GM21786 (cell line): ENCODE measurements at regions not wholly inside any gene's neighbourhood (a gene's known extent, or its start where the extent isn't known, plus 50 kb on each side); places are given as distances from the start of the nearest gene placed in this dataset.

Experiments
- ATAC-seq: cut with Tn5 transposase; IDR thresholded peaks from one replicate; pipeline ENCODE4 v1.9.1; 2021; ENCODE audit not compliant: unreplicated experiment

DNA sequence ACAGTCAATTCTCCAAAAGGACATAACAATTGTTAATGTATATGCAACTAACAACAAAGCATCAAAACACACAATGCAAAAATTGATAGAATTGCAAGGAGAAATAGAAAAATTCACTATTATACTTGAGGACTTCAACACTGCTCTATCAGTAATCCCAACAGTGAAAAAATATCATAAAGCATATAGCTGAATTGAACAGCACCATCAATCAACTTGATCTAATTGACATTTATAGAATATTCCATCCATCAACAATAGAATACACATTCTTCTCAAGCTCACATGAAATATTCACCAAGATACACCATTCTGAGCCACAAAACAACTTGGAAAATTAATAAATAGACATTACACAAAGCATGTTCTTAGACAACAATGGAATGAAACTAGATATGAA lies 60.1 kb upstream of the ASXL3 start:
- no peak for ATAC-seq

DNA sequence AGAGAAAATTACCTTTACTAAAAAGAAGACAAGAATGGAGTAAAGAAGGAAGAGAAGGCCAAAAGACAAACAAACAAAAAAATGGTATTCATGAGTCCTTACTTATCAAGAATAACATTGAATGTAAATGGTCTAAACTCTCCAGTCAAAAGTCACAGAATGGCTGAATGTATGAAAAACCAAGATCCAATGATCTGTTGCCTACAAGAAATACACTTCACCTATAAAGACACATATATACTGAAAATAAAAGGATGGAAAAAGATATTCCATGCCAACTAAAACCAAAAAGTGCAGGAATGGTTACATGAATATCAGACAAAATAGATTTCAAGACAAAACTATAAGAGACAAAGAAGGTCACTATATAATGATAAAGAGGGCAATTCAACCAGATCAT lies 65.0 kb upstream of the ASXL3 start:
- no peak for ATAC-seq

DNA sequence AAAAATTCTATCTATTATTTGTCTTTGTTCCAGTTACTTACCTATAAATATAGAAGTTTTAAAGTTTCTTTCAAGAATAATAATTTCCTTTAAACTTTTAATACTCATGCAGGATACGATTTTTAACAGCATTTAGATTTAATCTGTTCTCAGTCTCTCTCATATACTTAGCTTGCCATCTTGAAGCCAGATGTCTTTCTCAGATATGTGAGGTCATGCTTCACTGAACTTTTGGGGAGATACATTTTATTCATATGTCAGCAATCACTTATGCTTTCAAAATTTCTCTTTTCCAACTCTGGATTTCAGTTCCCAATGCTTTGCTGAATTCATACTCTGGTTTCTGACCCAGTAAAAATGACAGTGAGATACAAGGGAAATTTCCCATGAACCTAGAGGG lies 66.5 kb upstream of the CCDC178 start:
- ATAC-seq, result no peak

DNA sequence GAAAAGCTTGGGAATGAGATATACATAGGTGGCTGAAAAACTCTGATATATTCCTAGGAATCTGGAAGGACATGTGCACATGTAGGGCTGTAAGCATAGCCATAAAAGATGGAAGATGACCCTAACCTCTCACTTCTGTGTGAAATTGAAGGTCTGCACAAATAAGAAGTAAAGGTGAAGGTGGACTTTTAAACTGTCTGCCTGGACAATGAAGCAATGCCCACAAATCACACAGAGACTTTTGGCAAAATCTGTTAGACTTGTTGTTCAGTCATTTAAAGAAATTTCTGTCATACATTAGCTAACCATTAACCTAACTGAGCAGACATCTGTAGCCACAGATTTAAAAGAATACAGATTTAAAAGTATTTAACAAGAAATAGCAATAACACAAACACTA lies 65.3 kb upstream of the CCDC178 start:
- no peak for ATAC-seq

DNA sequence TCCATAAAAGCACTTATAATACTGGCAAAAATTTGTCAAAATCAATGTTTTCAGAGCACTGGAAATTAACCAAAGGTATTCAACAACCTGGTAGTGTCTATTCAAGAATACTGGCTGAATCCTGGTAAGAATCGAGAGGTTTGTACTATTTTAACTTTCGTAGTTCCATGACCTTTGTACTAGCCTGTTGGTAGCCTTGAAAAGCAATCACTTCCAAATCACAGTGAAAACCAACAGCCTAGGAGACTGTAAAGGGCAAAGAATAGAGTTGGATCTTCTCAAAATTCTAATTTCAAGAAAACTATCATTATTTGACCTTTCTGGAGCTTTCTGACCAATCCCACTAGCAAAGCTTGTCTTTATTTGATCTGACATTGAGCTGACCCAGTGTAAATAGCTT lies 64.8 kb upstream of the CCDC178 start:
- ATAC-seq, result no peak

DNA sequence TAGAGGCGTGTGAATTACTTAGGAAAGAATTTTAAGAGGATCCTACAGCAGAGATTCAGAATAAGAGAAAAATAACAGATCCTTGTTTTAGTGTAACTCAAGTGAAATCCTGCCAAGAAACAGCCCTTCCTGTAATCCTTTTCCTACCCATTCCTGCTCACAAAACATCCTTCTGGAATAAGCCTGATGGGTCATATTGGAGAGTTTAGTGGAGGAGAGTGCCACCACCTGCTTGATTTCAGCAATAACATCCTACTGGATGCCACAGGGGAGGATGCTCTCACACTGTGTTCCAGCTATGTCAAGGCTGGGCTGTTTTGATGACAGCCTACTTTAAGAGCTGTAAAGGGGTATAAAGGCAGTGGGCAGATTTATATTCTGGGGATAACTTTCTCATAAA lies 54.8 kb upstream of the CCDC178 start:
- peak; percentile 59 for ATAC-seq
